SK-N-SH (cell line): ENCODE measurements at regions not wholly inside any gene's neighbourhood (a gene's known extent, or its start where the extent isn't known, plus 50 kb on each side); places are given as distances from the start of the nearest gene placed in this dataset.

Experiments
- CTCF ChIA-PET: fragments of 300-600, 350-600 bp; formaldehyde crosslinking; extraction: SDS; loops from one replicate; lab custom pipeline; 2021; lab: Yijun Ruan, JAX
- POLR2A ChIA-PET: fragments of 350-600 bp; sonication (Branson Sonifier 250); formaldehyde crosslinking; extraction: SDS; loops from one replicate; lab custom pipeline; 2020; ENCODE audit warnings: antibody characterized with exemption, inconsistent platforms; lab: Yijun Ruan, JAX
- DNase-seq: peaks from one replicate; pipeline ENCODE4 v3.0.0; 2012
- H2AFZ ChIP-seq: fragments of 200-600 bp; sonication (generic); 2 replicates; pipeline ENCODE4 v1.8.1; 2016; ENCODE audit warnings: antibody characterized with exemption, mild to moderate bottlenecking, low read depth
- H3F3A ChIP-seq: fragments of 200-600 bp; sonication (generic); replicated peaks from 2 replicates; pipeline ENCODE3; 2016; ENCODE audit warnings: antibody characterized with exemption, mild to moderate bottlenecking; ENCODE audit not compliant: insufficient read depth
- H3K27ac ChIP-seq, 2 experiments: fragments of 200-500 bp in 1 of 2; fragments of 200-600 bp in 1 of 2; sonication (Bioruptor generic) in 1 of 2; sonication (generic), shearing (Covaris generic) in 1 of 2; 2 replicates each; pipeline versions ENCODE4 v1.5.1 to v1.6.1; 2014 to 2016; ENCODE audit warnings: low read depth in 2 of 2, inconsistent platforms in 1 of 2, low read length in 1 of 2, mild to moderate bottlenecking in 1 of 2, mixed read lengths in 1 of 2
- H3K27me3 ChIP-seq: fragments of 200-600 bp; sonication (generic), shearing (Covaris generic); 2 replicates; pipeline ENCODE4 v1.6.1; 2016; ENCODE audit warnings: mixed run types; ENCODE audit not compliant: insufficient read depth
- H3K36me3 ChIP-seq, 2 experiments: fragments of 200-500 bp in 1 of 2; fragments of 200-600 bp in 1 of 2; sonication (Bioruptor generic) in 1 of 2; sonication (generic) in 1 of 2; replicated peaks in 1 of 2; 2 replicates each; pipeline versions ENCODE3 to v1.5.1; 2014 to 2016; ENCODE audit warnings: low read length in 1 of 2, mild to moderate bottlenecking in 1 of 2; ENCODE audit not compliant: insufficient read depth in 2 of 2, control insufficient read depth in 1 of 2
- H3K4me1 ChIP-seq, 2 experiments: fragments of 200-500 bp in 1 of 2; fragments of 200-600 bp in 1 of 2; sonication (Bioruptor generic) in 1 of 2; sonication (generic), shearing (Covaris generic) in 1 of 2; 2 replicates each; pipeline versions ENCODE4 v1.5.1 to v1.6.1; 2014 to 2016; ENCODE audit warnings: low read depth in 1 of 2, low read length in 1 of 2, mixed run types in 1 of 2; ENCODE audit not compliant: insufficient read depth in 2 of 2, control insufficient read depth in 1 of 2
- H3K4me2 ChIP-seq: fragments of 200-600 bp; sonication (generic), shearing (Covaris generic); 2 replicates; pipeline ENCODE4 v1.6.1; 2017; ENCODE audit warnings: mixed run types
- H3K4me3 ChIP-seq, 2 experiments: fragments of 200-500 bp in 1 of 2; fragments of 200-600 bp in 1 of 2; sonication (Bioruptor generic) in 1 of 2; sonication (generic), shearing (Covaris generic) in 1 of 2; 2 replicates each; pipeline versions ENCODE4 v1.5.1 to v1.8.1; 2014 to 2016; ENCODE audit warnings: low read depth in 2 of 2, inconsistent platforms in 1 of 2, low read length in 1 of 2, mild to moderate bottlenecking in 1 of 2, mixed read lengths in 1 of 2, moderate library complexity in 1 of 2
- H3K79me2 ChIP-seq: fragments of 200-600 bp; sonication (generic); 2 replicates; pipeline ENCODE4 v1.8.1; 2017; ENCODE audit warnings: mild to moderate bottlenecking; ENCODE audit not compliant: insufficient read depth
- H3K9ac ChIP-seq: fragments of 200-600 bp; sonication (generic); 2 replicates; pipeline ENCODE4 v1.6.1; 2017; ENCODE audit warnings: mixed run types
- H3K9me2 ChIP-seq: fragments of 200-600 bp; sonication (generic); 2 replicates; pipeline ENCODE4 v1.6.1; 2017; ENCODE audit warnings: mixed run types
- H3K9me3 ChIP-seq: fragments of 200-600 bp; sonication (generic); 2 replicates; pipeline ENCODE4 v1.6.1; 2017; ENCODE audit warnings: mixed run types, mild to moderate bottlenecking, moderate library complexity
- H4K20me1 ChIP-seq: fragments of 200-600 bp; sonication (generic); 2 replicates; pipeline ENCODE4 v1.6.1; 2017; ENCODE audit warnings: mild to moderate bottlenecking, mixed run types; ENCODE audit not compliant: insufficient read depth
- EP300 ChIP-seq, 2 experiments: IDR thresholded peaks; 2 replicates each; pipeline versions ENCODE4 v1.4.0 to v1.6.1; 2012; ENCODE audit warnings: borderline replicate concordance in 1 of 2, low read depth in 1 of 2, low read length in 1 of 2
- FOSL2 ChIP-seq: IDR thresholded peaks from 2 replicates; pipeline ENCODE4 v1.4.0; 2012; ENCODE audit warnings: low read depth, mild to moderate bottlenecking, moderate library complexity, borderline replicate concordance
- GATA2 ChIP-seq: sonication (generic); formaldehyde crosslinking; IDR thresholded peaks from 2 replicates; pipeline ENCODE4 v1.5.0; 2020; ENCODE audit warnings: mild to moderate bottlenecking, missing genetic modification reagents
- NRF1 ChIP-seq: IDR thresholded peaks from 2 replicates; pipeline ENCODE4 v1.6.1; 2012; ENCODE audit warnings: low read depth, mild to moderate bottlenecking, low read length
- POLR2AphosphoS5 ChIP-seq: IDR thresholded peaks from 2 replicates; pipeline ENCODE4 v1.6.1; 2012; ENCODE audit warnings: low read depth, low read length
- RAD21 ChIP-seq: IDR thresholded peaks from 2 replicates; pipeline ENCODE4 v1.6.1; 2012; ENCODE audit warnings: mild to moderate bottlenecking, low read length
- RCOR1 ChIP-seq: fragments of 150-350 bp; IDR thresholded peaks from 2 replicates; pipeline ENCODE4 v1.6.1; 2017; ENCODE audit warnings: antibody characterized with exemption, low read length
- RFX5 ChIP-seq: IDR thresholded peaks from 2 replicates; pipeline ENCODE4 v1.6.1; 2012; ENCODE audit warnings: mild to moderate bottlenecking, improper control_type of control experiment, low read length
- SMC3 ChIP-seq: IDR thresholded peaks from 2 replicates; pipeline ENCODE4 v1.6.1; 2012; ENCODE audit warnings: low read depth, low read length, improper control_type of control experiment
- TAF1 ChIP-seq: IDR thresholded peaks from 2 replicates; pipeline ENCODE4 v1.6.1; 2012; ENCODE audit warnings: low read depth, mild to moderate bottlenecking, low read length, moderate library complexity, borderline replicate concordance
- USF1 ChIP-seq: IDR thresholded peaks from 2 replicates; pipeline ENCODE4 v1.4.0; 2012; ENCODE audit warnings: low read depth, borderline replicate concordance
- USF2 ChIP-seq: fragments of 150-350 bp; IDR thresholded peaks from 2 replicates; pipeline ENCODE4 v1.6.1; 2017; ENCODE audit warnings: antibody characterized with exemption, low read length, low read depth, borderline replicate concordance
- ZBTB33 ChIP-seq: IDR thresholded peaks from 2 replicates; pipeline ENCODE4 v1.4.0; 2012; ENCODE audit warnings: low read depth, borderline replicate concordance
- WGBS: methylation state at CpG from one replicate; pipeline ENCODE4 v1.1.6; 2017; ENCODE audit warnings: low lambda C conversion rate; 5-methylcytosine and 5-hydroxymethylcytosine counted together
- TF ChIP-seq, protein P1 (sequence below): IDR thresholded peaks from 2 replicates; pipeline ENCODE4 v1.4.0; 2012; ENCODE audit warnings: low read depth
- TF ChIP-seq, protein P2 (sequence below): fragments of 200-600 bp; sonication (generic); IDR thresholded peaks from 2 replicates; pipeline ENCODE4 v1.6.1; 2017; ENCODE audit warnings: antibody characterized with exemption, mild to moderate bottlenecking, moderate library complexity

GRCh38 chr2:238970553-238971081 lies 122.7 kb downstream of the TWIST2 start:
- Histone ChIP-seq H3K9me2 (no peaks in the 10 kb centered on the region), H3K4me3 (peak overlapping the region in 1 of 2 experiments; percentile 35; a peak in 1 of 4 replicates), H3K27me3 (no peaks in the 10 kb centered on the region), H3K79me2 (no peaks in the 10 kb centered on the region), H3F3A (no peaks in the 10 kb centered on the region), H3K9me3 (no peaks in the 10 kb centered on the region), H3K4me2 (no peak overlapping the region), H3K27ac (no peak overlapping the region), H4K20me1 (no peaks in the 10 kb centered on the region), H3K36me3 (no peaks in the 10 kb centered on the region), H3K9ac (no peak overlapping the region), H3K4me1 (peaks cover 0 to 7% of the 10 kb centered on the region in 2 experiments; a peak in 1 of 4 replicates), H2AFZ (no peak overlapping the region)
- ChIA-PET CTCF (interaction anchor here (0.6 to 2.7 kb wide), 10 partner anchors 10 to 185 kb away, joined by 3 to 12 read pairs (median 4); no protein-coding TSS in a partner anchor), POLR2A (no interaction called here)
- 20% methylated on average over 1 of the region's 9 CpGs for WGBS
- DNase-seq = peak; percentile 88
- TF ChIP-seq, protein P1, sequence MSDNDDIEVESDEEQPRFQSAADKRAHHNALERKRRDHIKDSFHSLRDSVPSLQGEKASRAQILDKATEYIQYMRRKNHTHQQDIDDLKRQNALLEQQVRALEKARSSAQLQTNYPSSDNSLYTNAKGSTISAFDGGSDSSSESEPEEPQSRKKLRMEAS = peak; percentile 65; the same call in 1 of the 2 replicates
- TF ChIP-seq RCOR1 (no peak), RAD21 (peak; percentile 68), USF1 (peak; percentile 87), POLR2AphosphoS5 (no peak), EP300 (IDR thresholded peaks at IDR 0.05; ENCODE audit: borderline replicate concordance in 1 of 2, low read depth in 1 of 2, low read length in 1 of 2) (no peak), NRF1 (no peak), USF2 (0 out of 2 replicates have a peak, but pooled peaks have one; percentile 36), RFX5 (no peak), GATA2 (CRISPR knock-in tag) (no peak), FOSL2 (peak; percentile 40; the same call in 1 of the 2 replicates), TAF1 (no peak), ZBTB33 (no peak), SMC3 (peak; percentile 64)
- TF ChIP-seq, protein P2, sequence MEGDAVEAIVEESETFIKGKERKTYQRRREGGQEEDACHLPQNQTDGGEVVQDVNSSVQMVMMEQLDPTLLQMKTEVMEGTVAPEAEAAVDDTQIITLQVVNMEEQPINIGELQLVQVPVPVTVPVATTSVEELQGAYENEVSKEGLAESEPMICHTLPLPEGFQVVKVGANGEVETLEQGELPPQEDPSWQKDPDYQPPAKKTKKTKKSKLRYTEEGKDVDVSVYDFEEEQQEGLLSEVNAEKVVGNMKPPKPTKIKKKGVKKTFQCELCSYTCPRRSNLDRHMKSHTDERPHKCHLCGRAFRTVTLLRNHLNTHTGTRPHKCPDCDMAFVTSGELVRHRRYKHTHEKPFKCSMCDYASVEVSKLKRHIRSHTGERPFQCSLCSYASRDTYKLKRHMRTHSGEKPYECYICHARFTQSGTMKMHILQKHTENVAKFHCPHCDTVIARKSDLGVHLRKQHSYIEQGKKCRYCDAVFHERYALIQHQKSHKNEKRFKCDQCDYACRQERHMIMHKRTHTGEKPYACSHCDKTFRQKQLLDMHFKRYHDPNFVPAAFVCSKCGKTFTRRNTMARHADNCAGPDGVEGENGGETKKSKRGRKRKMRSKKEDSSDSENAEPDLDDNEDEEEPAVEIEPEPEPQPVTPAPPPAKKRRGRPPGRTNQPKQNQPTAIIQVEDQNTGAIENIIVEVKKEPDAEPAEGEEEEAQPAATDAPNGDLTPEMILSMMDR = peak; percentile 89
